ENCODE measurements at regions not wholly inside any gene's neighbourhood (a gene's known extent, or its start where the extent isn't known, plus 50 kb on each side); places are given as distances from the start of the nearest gene placed in this dataset.

- DNase-seq: no peak
These were observed 707.5 kb upstream of the FZD8 start for GRCh38 chr10:36349445-36350078.

- DNase-seq: no peak
These were observed 703.7 kb upstream of the FZD8 start for GRCh38 chr10:36345807-36346206.

- no peak for DNase-seq
These were observed 703.1 kb upstream of the FZD8 start for GRCh38 chr10:36345175-36345533.

- DNase-seq: no peak
These were observed 702.4 kb upstream of the FZD8 start for GRCh38 chr10:36344240-36345174.

GRCh38 chr10:36342781-36343180, 700.7 kb upstream of the FZD8 start:
- DNase-seq: no peak

- DNase-seq: no peak
These were observed 699.4 kb upstream of the FZD8 start for GRCh38 chr10:36341471-36341870.

- no peak for DNase-seq
These were observed 694.2 kb upstream of the FZD8 start for GRCh38 chr10:36336315-36336714.

- no peak for DNase-seq
These were observed 691.4 kb upstream of the FZD8 start for GRCh38 chr10:36333446-36333845.

GRCh38 chr10:36332926-36333325, 690.8 kb upstream of the FZD8 start:
- no peak for DNase-seq

GRCh38 chr10:36331121-36331520, 689.0 kb upstream of the FZD8 start:
- DNase-seq: no peak

GRCh38 chr10:36325815-36326214, 683.7 kb upstream of the FZD8 start:
- DNase-seq: no peak

GRCh38 chr10:36324831-36325230, 682.7 kb upstream of the FZD8 start:
- no peak for DNase-seq

- DNase-seq: no peak
These were observed 671.0 kb upstream of the FZD8 start for GRCh38 chr10:36313142-36313541.

- DNase-seq: no peak
These were observed 661.8 kb upstream of the FZD8 start for GRCh38 chr10:36303896-36304295.

GRCh38 chr10:36302086-36302485, 660.0 kb upstream of the FZD8 start:
- DNase-seq: no peak

GRCh38 chr10:36301539-36301938, 659.4 kb upstream of the FZD8 start:
- DNase-seq: no peak

GRCh38 chr10:36301139-36301538, 659.0 kb upstream of the FZD8 start:
- DNase-seq: no peak

GRCh38 chr10:36283827-36284226, 641.7 kb upstream of the FZD8 start:
- DNase-seq: no peak

- no peak for DNase-seq
These were observed 639.8 kb upstream of the FZD8 start for GRCh38 chr10:36281831-36282331.

GRCh38 chr10:36280890-36281499, 638.9 kb upstream of the FZD8 start:
- no peak for DNase-seq

GRCh38 chr10:36280321-36280741, 638.2 kb upstream of the FZD8 start:
- DNase-seq: no peak

GRCh38 chr10:36278176-36278575, 636.1 kb upstream of the FZD8 start:
- no peak for DNase-seq

GRCh38 chr10:36277459-36277858, 635.4 kb upstream of the FZD8 start:
- no peak for DNase-seq
